HG02588 (cell line): ENCODE measurements at regions not wholly inside any gene's neighbourhood (a gene's known extent, or its start where the extent isn't known, plus 50 kb on each side); places are given as distances from the start of the nearest gene placed in this dataset.

Experiments used
- ATAC-seq: cut with Tn5 transposase; IDR thresholded peaks from one replicate; pipeline ENCODE4 v1.9.1; 2021; ENCODE audit warnings: mild to moderate bottlenecking, moderate library complexity; ENCODE audit not compliant: unreplicated experiment

DNA sequence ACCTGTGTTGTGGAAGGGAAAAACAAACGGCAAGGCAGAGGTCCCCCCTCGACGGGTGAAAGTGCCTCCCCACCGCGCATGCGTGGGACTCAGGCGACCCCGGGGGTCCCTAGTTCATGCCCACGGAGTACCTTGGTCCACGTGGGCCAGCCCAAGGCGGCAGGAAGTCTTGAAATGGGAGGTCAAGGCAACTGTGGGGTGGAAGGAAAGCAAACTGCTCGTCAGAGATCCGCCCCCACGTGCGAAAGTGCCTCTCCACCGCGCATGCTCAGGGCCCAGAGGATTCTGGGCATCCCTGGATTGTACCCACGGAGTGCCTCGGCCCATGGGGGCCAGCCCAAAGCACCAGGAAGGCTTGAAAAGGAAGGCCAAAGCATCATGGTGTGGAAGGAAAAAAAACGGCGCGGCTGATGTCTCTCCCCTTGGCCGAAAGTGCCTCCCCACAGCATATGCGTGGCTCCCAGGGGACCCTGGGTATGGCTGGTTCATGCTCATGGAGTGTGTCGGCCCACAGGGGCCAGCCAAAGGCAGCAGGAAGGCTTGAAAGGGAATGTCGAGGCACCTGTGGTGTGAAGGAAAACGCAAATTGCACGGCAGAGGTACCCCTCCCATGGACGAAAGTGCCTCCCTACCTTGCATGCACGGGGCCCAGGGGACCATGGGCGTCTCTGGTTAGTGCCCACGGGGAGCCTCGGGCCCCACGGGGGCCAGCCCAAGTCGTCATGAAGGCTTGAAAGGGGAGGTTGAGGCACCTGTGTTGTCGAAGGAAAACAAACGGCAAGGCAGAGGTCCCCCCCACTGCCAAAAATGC lies 369.7 kb downstream of the ALG10 start:
- no peak for ATAC-seq

DNA sequence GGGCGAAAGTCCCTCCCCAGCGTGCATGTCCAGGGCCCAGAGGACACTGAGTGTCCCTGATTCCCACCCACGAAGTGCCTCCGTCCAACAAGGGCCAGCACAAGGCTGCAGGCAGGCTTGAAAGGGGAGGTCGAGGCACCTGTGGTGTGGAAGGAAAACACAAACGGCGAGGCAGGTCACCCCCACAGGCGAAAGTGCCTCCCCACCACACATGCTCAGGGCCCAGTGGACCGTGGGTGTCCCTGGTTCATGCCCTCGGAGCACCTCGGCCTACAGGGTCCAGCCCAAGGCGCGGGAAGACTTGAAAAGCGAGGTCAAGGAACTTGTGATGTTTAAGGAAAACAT lies 370.4 kb downstream of the ALG10 start:
- ATAC-seq, result no peak

DNA sequence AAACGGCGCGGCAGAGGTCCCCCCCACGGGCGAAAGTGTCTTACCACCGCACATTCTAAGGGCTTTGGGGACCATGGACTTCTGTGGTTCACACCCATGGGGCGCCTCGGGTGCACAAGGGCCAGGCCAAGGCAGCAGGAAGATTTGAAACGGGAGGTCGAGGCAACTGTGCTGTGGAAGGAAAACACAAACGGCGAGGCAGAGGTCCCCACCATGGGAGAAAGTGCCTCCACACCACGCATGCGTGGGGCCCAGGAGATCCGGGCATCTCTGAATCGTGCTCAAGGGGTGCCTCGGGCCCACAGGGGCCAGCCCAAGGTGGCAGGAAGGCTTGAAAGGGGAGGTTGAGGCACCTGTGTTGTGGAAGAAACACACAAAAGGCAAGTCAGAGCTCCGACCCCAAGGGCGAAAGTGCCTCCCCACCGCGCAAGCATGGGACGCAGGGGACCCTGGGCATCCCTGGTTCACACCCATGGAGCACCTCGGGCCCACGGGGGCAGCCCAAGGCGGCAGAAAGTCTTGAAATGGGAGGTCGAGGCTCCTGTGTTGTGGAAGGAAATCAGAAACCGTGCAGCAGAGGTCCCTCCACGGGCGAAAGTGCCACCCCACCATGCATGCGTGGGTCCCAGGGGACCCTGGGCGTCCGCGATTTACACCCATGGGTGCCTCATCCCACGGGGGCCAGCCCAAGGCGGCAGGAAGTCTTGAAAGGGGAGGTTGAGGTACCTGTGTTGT lies 371.0 kb downstream of the ALG10 start:
- ATAC-seq, result no peak

DNA sequence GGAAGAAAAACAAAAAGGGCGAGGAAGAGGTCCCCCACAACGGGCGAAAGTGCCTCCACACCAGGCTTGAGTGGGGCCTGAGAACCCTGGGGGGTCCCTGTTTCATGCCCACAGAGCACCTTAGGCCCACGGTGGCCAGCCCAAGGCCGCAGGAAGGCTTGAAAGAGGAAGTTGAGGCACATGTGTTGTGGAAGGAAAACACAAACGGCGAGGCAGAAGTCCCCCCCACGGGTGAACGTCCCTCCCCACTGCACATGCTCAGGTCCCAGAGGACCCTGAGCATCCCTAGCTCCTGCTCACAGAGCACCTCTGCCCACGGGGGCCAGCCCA lies 371.5 kb downstream of the ALG10 start:
- no peak for ATAC-seq

DNA sequence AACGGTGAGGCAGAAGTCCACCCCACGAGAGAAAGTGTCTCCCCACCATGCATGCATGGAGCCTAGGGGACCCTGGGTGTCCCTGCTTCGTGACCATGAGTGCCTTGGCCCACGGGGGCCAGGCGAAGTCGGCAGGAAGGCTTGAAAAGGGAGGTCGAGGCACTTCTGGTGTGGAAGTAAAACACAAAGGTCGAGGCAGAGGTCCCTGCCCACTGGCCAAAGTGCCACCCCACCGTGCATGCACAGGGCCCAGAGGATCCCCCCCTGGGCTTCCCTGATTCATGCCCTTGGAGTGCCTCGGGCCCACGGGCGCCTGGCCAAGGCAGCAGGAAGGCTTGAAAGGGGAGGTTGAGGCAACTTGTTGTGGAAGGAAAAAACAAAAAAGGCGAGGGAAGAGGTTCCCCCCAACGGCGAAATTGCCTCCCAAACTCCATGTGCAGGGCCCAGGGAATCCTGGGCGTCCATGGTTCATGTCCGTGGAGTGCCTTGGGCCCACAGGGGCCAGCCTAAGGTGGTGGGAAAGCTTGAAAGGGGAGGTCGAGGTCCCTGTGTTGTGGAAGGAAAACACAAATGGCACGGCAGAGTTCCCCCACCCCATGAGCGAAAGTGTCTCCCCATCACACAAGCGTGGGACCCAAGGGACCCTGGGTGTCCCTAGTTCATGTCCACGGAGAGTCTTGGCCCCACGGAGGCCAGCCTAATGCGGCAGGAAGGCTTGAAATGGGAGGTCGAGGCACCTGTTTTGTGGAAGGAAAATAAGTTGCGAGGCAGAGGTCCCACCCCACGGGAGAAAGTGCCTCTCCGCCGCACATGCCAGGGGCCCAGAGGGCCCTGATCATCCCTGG lies 372.1 kb downstream of the ALG10 start:
- no peak for ATAC-seq

DNA sequence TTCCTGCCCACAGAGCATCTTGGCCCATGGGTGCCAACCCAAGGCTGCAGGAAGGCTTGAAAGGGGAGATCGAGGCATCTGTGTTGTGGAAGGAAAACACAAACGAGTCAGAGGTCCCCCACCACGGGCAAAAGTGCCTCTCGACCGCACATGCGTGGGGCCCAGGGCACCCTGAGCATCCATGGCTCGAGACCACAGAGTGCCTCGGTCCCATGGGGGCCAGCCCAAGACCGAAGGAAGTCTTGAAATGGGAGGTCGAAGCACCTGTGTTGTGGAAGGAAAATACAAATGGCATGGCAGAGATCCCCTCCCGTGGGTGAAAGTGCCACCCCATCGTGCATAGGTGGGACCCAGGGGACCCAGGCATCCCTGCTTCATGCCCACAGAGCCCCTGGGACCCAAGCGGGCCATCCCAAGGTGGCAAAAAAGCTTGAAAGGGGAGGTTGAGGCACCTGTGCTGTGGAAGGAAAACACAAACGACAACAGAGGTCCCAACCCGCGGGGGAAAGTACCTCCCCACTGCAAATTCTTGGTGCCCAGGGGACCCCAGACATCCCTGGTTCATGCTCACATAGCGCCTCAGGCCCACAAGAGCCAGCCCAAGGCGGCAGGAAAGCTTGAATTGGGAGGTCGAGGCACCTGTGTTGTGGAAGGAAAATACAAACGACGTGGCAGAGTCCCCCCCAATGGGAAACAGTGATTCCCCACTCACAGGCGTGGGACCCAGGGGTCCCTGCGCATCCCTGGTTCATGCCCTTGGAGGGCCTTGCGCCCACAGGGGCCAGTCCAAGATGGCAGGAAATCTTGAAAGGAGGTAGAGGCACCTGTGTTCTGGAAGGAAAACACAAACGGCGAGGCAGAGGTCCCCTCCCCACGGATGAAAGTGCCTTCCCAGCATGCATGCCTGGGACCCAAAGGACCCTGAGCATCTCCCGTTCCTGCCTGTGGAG lies 373.0 kb downstream of the ALG10 start:
- no peak for ATAC-seq

DNA sequence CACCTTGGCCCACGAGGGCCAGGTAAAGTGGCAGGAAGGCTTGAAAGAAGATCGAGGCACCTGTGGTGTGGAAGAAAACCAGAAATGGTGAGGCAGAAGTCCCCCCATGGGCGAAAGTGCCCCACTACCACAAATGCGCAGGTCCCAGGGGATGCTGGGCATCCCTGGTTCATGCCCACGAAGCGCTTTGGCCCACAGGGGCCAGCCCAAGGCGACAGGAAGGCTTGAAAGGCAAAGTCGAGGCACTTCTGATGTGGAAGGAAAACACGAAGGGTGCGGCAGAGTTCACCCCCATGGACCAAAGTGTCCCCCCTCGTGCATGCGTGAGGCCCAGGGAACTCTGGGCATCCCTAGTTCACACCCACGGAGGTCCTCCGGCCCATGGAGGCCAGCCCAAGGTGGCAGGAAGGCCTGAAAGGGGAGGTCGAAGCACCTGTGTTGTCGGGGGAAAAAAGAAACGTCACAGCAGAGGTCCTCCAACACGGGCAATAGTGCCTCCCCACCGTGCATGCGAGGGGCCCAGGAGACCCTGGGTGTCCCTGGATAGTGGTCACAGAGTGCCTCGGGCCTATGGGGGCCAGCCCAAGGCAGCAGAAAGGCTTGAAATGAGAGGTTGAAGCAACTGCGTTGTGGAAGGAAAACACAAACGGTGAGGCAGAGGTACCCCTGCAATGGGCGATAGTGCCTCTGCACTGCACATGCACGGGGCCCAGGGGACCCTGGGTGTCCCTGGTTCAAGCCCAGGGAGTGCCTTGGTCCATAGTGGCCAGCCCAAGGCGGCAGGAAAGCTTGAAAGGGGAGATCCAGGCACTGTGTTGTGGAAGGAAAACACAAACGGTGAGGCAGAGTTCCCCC lies 373.9 kb downstream of the ALG10 start:
- ATAC-seq, result no peak

DNA sequence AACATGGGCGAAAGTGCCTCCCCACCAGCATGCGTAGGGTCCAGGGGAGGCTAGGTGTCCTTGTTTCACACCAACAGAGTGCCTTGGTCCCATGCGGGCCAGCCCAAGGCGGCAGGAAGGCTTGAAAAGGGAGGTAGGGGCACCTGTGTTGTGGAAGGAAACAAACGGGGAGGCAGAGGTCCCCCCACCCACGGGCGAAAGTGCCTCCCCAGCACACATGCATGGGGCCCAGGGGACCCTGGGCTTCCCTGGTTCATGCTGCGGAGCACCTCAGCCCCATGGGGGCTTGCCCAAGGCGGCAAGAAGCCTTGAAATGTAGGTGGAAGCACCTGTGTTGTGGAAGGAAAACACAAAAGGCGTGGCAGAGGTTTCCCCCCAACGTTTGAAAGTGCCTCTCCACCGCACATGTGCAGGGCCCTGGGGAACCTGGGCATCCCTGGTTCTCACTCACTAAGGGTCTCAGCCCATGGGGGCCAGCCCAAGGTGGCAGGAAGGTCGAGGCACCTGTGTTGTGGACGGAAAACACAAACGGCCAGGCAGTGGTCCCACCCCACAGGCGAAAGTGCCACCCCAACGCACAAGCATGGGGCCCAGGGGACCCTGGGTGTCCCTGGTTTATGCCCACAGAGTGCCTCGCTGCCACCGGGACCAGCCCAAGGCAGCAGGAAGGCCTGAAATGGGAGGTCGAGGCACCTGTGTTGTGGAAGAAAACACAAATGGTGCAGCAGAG lies 374.7 kb downstream of the ALG10 start:
- ATAC-seq, result no peak

DNA sequence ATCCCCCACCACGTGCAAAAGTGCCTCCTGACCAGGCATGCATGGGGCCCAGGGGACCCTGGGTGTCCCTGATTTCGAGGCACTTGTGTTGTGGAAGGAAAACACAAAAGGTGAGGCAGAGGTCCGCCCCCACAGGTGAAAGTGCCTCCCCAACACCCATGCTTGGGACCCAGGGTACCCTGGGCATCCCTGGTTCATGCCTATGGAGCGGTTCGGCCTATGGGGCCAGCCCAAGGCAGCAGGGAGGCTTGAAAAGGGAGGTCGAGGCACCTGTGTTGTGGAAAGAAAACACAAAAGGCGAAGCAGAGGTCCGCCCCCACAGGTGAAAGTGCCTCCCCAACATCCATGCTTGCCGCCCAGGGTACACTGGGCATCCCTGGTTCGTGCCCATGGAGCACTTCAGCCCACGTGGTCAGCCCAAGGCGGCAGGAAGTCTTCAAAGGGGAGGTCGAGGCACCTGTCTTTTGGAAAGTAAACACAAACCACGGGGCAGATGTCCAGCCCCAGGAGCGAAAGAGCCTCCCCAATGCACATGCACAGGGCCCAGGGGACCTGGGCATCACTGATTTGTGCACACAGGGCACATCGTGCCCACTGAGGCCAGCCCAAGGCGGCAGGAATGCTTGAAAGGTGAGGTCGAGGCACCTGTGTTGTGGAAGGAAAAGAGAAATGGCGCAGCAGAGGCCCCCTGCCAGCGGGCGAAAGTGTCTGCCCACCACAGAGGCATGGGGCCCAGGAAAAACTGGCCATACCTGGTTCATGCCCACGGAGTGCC lies 375.5 kb downstream of the ALG10 start:
- no peak for ATAC-seq

DNA sequence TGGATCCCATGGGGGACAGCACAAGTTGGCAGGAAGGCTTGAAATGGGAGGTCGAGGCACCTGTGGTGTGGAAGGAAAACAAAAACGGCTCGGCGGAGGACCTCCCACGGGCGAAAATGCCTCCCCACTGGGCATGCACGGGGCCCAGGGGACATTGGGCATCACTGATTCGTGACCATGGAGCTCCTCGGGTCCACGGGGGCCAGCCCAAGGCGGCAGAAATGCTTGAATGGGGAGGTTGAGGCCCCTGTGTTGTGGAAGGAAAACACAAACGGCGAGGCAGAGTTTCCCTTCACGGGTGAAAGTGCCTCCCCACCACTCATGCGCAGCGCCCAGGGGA lies 376.0 kb downstream of the ALG10 start:
- ATAC-seq, result no peak

DNA sequence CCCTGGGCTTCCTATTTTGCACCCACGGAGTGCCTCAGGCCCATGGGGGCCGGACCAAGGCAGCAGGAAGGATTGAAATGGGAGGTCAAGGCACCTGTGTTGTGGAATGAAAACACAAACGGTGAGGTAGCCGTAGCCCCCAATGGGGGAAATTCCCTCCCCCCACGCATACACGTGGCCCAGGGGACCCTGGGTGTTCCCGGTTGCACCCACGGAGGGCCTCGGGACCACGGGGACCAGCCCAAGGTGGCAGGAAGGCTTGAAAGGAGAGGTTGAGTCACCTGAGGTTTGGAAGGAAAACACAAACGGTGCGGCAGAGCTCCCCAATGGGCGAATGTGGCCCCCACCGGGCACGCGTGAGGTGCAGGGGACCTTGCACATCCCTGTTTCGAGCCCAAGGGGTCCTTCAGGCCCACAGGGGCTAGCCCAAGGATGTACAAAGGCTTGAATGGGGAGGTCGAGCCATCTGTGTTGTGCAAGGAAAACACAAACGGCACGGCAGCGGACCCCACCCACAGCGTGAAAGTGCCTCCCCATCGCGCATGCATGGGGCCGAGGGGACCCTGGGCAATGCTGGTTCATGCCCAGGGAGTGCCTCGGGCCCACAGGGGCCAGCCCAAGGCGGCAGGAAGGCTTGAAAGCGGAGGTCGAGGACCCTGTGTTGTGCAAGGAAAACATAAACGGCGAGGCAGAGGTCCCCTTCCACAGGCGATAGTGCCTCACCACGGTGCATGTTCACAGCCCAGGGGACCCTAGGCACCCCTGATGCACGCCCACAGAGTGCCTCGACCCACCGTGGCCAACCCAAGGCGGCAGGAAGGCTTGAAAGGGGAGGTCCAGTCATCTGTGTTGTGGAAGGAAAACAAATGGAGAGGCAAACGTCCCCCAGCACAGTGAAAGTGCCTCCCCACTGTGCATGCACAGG lies 376.7 kb downstream of the ALG10 start:
- no peak for ATAC-seq

DNA sequence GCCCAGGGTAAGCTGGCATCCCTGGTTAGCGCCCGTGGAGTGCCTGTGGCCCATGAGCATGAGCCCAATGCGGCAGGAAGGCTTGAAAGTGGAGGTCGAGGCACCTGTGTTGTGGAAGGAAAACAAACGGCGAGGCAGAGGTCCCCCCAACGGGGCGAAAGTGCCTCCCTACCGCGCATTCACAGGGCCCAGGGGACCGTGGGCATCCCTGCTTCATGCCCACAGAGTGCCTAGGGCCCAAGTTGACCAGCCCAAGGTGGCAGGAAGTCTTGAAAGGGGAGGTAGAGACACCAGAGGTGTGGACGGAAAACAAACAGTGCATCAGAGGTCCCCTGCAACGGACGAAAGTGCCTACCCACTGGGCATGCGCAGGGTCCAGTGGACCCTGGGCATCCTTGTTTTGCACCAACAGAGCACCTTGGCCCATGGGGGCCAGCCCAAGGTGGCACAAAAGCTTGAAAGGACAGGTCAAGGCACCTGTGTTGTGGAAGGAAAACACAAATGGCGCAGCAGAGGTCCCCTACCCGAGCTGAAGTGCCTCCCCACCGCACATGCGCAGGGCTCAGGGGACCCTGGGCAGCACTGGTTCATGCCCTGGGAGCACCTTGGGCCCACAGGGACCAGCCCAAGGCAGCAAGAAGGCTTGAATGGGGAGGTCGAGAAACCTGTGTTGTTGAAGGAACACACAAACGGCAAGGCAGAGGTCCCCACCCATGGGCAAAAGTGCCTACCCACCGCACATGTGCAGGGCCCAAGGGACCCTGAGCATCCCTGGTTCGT lies 377.5 kb downstream of the ALG10 start:
- ATAC-seq, result no peak

DNA sequence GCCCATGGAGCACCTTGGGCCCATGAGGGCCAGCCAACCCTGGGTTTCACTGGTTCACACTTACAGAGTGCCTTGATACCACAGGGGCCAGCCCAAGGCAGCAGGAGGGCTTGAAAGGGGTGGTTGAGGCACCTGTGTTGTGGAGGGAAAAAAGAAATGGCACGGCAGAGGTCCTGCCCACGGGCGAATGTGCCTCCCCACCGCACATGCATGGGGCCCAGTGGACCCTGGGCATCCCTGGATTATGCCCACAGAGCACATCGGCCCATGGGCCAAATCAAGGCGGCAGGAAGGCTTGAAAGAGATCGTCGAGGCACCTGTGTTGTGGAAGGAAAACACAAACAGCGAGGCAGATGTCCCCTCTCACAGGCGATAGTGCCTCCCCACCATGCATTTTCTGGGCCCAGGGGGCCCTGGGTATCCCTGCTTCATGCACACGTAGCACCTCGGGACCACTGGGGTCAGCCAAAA lies 378.1 kb downstream of the ALG10 start:
- no peak for ATAC-seq

DNA sequence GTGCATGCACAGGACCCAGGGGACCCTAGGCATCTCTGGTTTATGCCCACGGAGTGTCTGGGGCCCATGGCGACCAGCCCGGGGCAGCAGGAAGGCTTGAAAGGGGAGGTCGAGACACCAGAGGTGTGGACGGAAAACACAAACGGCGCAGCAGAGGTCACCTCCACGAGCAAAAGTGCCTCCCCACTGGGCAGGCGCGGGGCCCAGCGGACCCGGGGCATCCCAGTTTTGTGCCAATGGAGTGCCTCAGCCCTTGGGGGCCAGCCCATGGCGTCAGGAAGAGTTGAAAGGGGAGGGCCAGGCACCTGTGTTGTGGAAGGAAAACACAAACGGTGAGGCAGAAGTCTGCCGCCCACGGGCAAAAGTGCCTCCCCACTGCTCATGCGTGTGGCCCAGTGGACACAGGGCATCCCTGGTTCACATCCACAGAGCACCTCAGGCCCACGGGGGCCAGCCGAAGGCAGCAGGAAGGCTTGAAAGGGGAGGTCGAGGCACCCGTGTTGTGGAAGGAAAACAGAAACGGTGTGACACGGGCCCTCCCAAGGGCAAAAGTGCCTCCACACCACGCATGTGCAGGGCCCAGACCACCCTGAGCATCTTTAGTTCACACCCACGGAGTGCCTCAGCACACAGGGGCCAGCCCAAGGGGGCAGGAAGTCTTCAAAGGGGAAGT lies 378.8 kb downstream of the ALG10 start:
- no peak for ATAC-seq

DNA sequence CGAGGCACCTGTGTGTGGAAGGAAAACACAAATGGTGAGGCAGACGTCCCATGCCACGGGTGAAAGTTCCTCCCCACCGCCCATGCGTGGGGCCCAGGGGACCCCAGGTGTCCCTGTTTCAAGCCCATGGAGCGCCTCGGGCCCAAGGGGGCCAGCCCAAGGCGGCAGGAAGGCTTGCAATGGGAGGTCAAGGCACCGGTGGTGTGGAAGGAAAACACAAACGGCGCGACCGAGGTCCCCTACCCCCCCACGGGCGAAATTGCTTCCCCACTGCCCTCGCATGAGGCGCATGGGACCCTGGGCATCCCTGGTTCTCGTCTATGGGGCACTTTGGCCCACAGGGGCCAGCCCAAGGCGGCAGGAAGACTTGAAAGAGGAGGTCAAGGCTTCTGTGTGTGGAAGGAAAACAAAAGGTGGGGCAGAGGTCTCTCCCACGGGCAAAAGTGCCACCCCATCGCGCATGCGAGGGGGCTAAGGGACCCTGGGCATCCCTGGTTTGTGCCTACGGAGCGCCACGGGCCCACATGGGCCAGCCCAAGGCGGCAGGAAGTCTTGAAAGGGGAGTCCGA lies 379.4 kb downstream of the ALG10 start:
- no peak for ATAC-seq
